Epithelial cell of prostate (primary cell): ENCODE measurements at regions not wholly inside any gene's neighbourhood (a gene's known extent, or its start where the extent isn't known, plus 50 kb on each side); places are given as distances from the start of the nearest gene placed in this dataset.

ENCODE experiments used
- DNase-seq: peaks from one replicate; pipeline ENCODE4 v3.0.0-alpha.2; 2011; ENCODE audit warnings: low read depth, low spot score
- H3K27ac ChIP-seq: fragments of 450-650 bp; 2 replicates; pipeline ENCODE4 v1.5.1; 2017; ENCODE audit warnings: mild to moderate bottlenecking

DNA sequence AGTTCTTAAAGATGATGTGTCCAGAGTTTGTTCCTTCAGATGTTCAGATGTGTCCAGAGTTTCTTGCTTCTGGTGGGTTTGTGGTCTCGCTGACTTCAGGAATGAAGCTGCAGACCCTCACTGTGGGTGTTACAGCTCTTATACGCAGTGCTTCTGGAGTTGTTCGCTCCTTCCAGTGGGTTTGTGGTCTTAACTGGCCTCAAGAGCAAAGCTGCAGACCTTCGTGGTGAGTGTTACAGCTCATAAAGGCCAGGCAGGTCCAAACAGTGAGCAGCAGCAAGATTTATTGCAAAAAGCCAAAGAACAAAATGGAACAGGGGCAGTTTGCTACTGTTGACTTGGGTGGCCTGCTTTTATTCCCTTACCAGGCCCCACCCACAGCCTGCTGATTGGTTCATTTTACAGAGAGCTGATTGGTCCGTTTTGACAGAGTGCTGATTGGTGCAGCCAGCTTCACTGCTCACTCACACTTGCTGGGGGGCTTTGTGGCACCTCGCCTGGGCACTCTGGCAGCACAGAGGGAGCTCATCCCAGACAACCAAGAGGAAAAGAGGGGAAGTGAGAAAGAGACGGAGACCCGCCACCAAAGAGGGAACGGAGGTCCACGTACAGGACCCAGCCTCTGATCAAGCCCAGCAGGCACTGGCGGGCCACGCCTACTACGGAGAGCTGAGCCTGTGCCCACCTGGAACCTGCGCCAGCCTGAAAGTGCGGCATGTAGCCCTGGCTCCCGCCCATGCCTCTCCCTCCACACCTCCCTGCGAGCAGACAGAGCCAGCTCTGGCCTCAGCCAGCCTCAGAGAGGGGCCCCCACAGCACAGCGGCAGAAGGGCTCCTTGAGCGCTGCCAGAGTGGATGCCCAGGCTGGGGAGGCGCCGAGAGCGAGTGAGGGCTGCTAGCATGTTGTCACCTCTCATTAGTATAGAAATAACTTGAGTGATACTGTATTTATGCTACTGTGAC is 55.8 kb upstream of the SEMA3C start:
- DNase-seq, result no peak
- H3K27ac ChIP-seq, result no peak overlapping the region

DNA sequence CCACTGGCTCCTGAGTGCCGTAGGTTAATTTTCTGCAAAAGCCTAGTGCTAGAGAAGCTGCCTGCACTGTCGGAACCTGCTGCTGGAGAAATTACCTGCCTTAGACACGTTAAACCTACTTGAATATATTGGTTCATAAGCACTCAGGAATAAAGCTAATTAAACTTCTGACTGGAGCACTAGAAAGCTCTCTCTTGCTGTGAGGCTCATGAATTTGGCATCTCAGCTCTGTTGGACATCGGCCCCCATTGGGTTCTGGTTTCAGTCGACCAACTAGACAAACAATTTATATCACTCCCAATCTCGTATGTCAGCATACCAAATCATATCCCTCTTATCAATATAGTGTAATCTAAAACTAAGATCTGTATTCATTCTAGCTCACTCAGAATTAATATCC is 52.4 kb upstream of the SEMA3C start:
- no peak for DNase-seq
- no peak overlapping the region for H3K27ac ChIP-seq
